GM18508 (cell line): ENCODE measurements at regions not wholly inside any gene's neighbourhood (a gene's known extent, or its start where the extent isn't known, plus 50 kb on each side); places are given as distances from the start of the nearest gene placed in this dataset.

Experiments used
- ATAC-seq: cut with Tn5 transposase; IDR thresholded peaks from one replicate; pipeline ENCODE4 v1.9.1; 2021; ENCODE audit warnings: moderate number of reproducible peaks; ENCODE audit not compliant: insufficient read depth, unreplicated experiment

- no peak for ATAC-seq
Measured at GRCh38 chr6:137651591-137652335, 157.6 kb upstream of the OLIG3 start.

GRCh38 chr6:137652961-137653705, 158.9 kb upstream of the OLIG3 start:
- ATAC-seq, result no peak

DNA sequence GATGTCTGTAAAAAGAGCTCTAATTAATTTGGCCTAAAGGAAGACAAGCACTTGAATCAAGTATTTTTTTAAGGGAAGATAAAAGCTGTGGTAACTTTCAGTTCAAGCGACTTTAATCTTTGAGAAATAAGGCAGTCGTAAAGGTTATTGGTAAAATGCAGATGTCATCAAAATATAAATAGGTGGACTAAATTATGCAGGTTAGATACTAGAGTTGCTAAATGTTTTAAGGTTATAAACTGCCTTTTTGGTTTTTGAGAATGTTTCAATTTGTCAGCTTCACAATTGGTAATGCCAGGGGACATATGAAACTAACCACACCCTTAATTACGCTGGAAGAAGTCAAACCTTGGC, 159.5 kb upstream of the OLIG3 start:
- ATAC-seq, result no peak

DNA sequence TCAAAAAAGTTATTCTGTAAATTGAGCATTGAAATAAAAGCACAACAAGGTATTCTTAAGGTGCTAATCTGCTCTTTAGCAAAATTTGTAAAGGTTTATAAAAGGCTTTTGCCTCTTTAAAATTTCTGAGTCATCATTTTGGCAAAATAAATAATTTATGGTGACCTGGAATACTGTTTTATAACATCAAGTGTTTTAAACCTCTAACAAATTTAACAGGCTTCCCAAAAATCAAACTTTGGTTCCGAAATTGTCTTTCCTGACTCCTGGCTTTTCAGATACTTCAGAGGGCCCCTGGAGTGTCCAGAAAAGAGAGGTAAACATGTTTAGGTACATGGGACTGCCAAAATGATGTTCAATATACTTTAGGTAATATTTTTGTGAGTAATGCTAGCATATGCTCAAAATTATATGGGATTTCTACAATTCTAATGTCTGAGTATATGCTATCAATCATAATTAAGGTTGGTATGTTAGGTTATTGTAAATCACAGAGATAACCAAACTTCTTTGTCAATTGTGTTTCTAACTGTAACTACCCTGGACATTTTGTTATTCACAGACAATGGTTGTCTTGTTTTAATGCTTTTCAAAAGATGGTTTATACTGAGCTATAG, 160.3 kb upstream of the OLIG3 start:
- ATAC-seq, result no peak

DNA sequence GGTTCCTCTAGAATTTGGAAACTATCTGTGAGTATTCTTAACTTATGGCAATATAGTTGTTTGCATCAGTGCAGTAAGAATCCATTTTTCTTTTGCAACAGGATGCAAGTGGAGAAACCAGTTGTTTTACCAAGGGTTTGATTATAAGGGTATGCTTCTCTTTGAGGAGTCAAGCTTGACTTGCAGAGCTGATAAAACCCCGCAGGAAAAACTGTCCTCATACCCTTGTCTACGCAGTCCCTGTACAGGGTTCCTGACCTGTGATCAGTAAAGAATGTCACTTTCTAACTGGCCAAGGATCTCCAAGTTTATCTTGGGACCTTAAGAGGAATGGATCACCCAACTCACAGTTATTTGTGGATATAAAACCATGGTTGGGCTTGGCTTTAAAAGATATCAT, 161.1 kb upstream of the OLIG3 start:
- no peak for ATAC-seq

DNA sequence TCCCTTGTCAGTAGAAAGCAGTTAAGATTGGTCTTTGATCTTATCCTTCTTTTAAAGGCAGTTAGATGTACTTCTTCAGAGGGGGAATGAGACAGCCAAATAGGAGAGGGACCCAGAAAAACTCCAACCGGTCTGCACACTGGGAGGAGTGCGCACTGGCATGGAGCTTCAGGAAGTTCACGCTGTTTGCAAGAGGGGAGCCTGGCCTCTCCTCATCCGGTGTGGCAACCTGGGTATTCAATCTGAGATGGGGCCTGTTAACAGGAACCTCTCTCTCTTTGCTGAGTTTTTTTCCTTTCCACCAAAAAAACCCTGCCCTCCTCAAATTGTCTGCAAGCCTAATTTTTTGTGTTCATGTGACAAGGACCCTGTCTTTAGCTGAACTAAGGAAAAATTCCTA, 162.5 kb upstream of the OLIG3 start:
- no peak for ATAC-seq

DNA sequence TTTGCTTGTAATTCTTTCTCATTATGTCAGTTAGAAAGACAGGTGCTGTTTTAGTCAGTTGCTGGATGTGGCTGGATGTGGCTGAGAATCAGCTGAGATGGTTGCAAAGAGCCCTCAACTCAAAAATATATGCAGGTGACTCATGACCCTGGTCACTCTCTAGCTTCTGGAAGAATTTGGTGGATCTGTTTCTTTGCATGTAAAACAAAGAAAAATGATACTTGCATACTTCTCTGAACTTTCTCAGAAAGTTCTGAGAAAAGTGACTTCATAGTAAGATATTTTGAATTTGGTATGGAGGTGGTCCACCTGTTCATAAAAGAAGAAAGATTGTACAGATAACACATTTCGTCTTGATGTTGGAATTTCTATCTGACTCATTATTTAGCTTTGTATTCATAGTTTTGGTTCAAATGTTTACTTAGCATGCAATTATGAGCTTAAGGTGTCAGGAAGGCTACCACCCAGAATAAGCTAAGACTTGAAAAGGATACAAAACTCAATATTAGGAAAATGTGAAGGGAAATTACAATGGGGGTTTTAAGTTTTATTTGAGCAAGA, 163.2 kb upstream of the OLIG3 start:
- ATAC-seq, result no peak

DNA sequence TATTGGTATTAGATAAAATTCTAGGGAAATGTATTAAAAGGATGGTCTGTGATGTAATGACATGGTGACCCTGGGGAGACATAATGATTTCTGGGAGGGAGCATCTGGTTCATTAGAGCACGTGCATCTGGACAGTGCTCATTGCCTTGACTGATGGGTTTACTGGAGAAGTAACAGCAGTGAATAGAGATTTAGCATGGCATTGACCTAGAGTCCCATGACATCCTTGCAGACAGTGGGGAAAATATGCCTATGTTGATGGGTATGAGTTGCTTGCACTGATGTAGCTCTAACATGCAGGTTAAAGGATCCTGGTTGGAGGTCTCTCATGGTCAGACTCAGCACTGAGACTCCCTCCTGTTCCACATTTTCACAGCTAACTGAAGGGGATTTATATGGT, 164.1 kb upstream of the OLIG3 start:
- no peak for ATAC-seq

GRCh38 chr6:137659871-137660270, 165.7 kb upstream of the OLIG3 start:
- no peak for ATAC-seq

GRCh38 chr6:137660296-137660731, 166.1 kb upstream of the OLIG3 start:
- ATAC-seq, result no peak

- ATAC-seq, result no peak
Measured at GRCh38 chr6:137661601-137662000, 167.4 kb upstream of the OLIG3 start.

GRCh38 chr6:137664183-137664582, 170.0 kb upstream of the OLIG3 start:
- ATAC-seq, result no peak

DNA sequence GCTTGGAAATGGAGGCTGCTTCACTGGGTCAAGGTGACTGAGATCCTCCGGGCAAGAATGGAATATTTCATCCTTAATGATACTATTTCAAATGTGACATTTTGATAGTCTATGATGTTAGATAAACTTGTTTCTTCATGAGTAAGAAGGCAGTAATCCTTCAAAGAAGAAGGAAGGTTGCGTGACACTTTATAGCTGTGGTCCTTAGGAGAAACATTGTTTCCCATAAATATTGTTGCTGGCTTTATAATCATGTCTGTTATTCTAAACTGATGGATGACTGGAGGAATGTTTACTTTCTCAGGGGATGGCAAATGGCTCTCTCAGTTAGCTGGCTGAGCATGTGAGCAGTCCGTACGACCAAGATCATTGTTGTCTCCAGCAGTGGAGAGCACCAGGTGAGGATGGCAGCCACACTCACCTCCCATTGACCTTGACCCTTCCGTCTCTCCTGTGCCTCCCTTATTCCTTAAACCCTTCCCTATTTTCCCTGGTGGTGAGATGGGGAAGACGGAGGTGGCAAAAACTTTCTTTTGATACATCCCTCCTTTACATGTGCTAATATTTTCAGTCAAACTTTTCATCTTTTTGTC, 171.2 kb upstream of the OLIG3 start:
- no peak for ATAC-seq

GRCh38 chr6:137666202-137666774, 172.1 kb upstream of the OLIG3 start:
- ATAC-seq, result no peak

DNA sequence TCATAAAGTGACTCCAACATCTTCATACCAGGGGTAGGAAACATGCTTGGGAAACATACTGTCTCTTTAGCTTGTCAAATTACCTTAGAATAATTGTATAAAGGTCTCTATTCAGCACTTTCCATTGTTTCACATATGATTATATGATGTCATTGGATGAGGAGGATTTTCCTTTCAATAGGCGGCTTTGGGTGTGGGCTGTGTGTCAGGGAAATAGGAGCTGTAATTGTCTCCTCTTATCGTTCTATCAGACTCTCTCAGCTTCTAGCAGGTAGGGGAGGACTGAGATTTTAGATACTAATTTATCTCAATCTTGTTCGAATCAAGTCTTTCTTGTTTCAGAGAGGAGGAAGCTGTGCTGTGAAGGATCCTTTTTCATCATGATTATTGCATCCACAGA, 179.4 kb upstream of the OLIG3 start:
- no peak for ATAC-seq

- ATAC-seq, result no peak
Measured at GRCh38 chr6:137676888-137677287, 182.7 kb upstream of the OLIG3 start.

GRCh38 chr6:137677709-137678108, 183.5 kb upstream of the OLIG3 start:
- no peak for ATAC-seq

GRCh38 chr6:137678451-137678850, 184.3 kb upstream of the OLIG3 start:
- no peak for ATAC-seq

DNA sequence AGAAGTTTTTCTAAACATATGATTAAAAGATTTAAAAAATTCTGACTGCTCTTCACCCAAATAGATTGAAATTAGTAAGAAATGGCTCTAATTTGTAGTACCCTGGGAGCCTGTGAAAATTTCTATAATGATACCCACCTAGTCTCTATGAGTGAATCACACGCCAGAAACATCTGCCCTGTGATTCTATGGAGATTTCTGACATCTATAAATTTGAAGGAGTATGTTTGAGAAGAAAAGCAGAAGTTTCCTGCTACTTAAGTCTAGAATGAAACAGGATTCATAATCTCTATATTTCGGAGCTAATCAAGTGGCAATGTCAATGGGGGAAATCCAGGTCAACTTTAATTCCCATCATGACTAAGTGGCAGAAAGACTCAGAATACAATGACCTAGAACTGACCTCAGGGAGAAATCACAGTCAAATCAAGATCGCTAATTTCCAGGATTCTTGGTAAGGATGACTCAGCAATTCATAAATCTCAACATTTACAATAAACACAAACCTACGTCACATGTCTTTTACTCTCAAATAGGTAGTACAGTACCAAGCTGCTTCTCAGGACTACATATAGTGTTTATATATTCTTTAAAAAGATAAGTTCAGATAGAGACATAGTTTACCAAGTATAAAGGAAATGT, 186.2 kb upstream of the TNFAIP3 start:
- no peak for ATAC-seq

- no peak for ATAC-seq
Measured at GRCh38 chr6:137681445-137682009, 185.5 kb upstream of the TNFAIP3 start.
